Thymus (tissue), 11 donors: ENCODE measurements at regions not wholly inside any gene's neighbourhood (a gene's known extent, or its start where the extent isn't known, plus 50 kb on each side); places are given as distances from the start of the nearest gene placed in this dataset.
"Not testable (repeated sequence)": the region's sequence is repeated elsewhere in the genome, so short reads cannot be mapped to it uniquely, and the experiment has no call there.

Experiments used
- DNase-seq, 9 donors: peaks; one replicate each; pipeline ENCODE4 v3.0.0-alpha.2; 2013; ENCODE audit warnings: low spot score in 9 of 9, low read depth in 6 of 9, missing footprints in 1 of 9
- H3K27ac ChIP-seq, 2 donors: one replicate each; pipeline ENCODE4 v1.5.1; 2013; ENCODE audit warnings: control low read depth in 1 of 2, low read depth in 1 of 2, low read length in 1 of 2, mild to moderate bottlenecking in 1 of 2, moderate library complexity in 1 of 2
- H3K27me3 ChIP-seq, 2 donors: one replicate each; pipeline ENCODE4 v1.5.1; 2013; ENCODE audit warnings: low read length in 1 of 2; ENCODE audit not compliant: control insufficient read depth in 2 of 2, insufficient read depth in 1 of 2
- H3K36me3 ChIP-seq, 2 donors: one replicate each; pipeline ENCODE4 v1.5.1; 2013; ENCODE audit warnings: low read length in 1 of 2, mild to moderate bottlenecking in 1 of 2, moderate library complexity in 1 of 2; ENCODE audit not compliant: control insufficient read depth in 2 of 2, insufficient read depth in 2 of 2
- H3K4me1 ChIP-seq, 2 donors: one replicate each; pipeline ENCODE4 v1.5.1; 2013; ENCODE audit warnings: low read length in 2 of 2; ENCODE audit not compliant: control insufficient read depth in 2 of 2, insufficient read depth in 2 of 2
- H3K4me3 ChIP-seq, 2 donors: one replicate each; pipeline ENCODE4 v1.5.1; 2013; ENCODE audit warnings: low read length in 2 of 2, control low read depth in 1 of 2, mild to moderate bottlenecking in 1 of 2
- H3K9me3 ChIP-seq, 2 donors: one replicate each; pipeline ENCODE4 v1.5.1; 2013; ENCODE audit warnings: low read length in 1 of 2, mild to moderate bottlenecking in 1 of 2; ENCODE audit not compliant: control insufficient read depth in 2 of 2, insufficient read depth in 1 of 2
- WGBS: extraction: QIAGEN DNeasy Blood & Tissue Kit; methylation state at CpG from one replicate; pipeline ENCODE4 v1.1.7; 2013; 5-methylcytosine and 5-hydroxymethylcytosine counted together
- donor health status: healthy.

DNA sequence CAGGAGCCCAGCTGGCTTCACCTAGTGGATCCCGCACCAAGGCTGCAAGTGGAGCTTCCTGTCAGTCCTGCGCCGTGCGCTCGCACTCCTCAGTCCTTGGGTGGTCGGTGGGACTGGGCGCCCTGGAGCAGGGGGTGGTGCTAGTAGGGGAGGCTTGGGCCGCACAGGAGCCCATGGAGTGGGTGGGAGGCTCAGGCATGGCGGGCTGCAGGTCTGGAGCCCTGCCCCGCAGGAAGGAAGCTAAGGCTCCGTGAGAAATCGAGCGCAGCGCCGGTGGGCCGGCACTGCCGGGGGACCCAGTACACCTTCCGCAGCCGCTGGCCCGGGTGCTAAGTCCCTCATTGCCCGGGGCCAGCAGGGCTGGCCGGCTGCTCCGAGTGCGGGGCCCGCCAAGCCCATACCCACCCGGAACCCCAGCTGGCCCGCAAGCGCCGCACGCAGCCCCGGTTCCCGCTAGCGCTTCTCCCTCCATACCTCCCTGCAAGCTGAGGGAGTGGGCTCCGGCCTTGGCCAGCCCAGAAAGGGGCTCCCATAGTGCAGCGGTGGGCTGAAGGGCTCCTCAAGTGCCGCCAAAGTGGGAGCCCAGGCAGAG lies 1425.2 kb upstream of the PRMT6 start:
- not testable (repeated sequence) for H3K36me3 ChIP-seq, H3K27me3 ChIP-seq, H3K4me1 ChIP-seq, H3K4me3 ChIP-seq, H3K27ac ChIP-seq, DNase-seq, H3K9me3 ChIP-seq
- WGBS, result 97% methylated on average over 36 of the region's 36 CpGs

GRCh38 chr1:105632342-105633196 lies 1423.9 kb upstream of the PRMT6 start:
- Histone ChIP-seq H3K9me3 (peaks cover 0 to 4% of the 10 kb centered on the region in 2 donors), H3K4me3 (no peak overlapping the region), H3K27ac (no peak overlapping the region), H3K36me3 (no peaks in the 10 kb centered on the region), H3K4me1 (no peaks in the 10 kb centered on the region), H3K27me3 (no peaks in the 10 kb centered on the region)
- DNase-seq, result no peak
- WGBS, result 85% methylated on average over 14 of the region's 14 CpGs

DNA sequence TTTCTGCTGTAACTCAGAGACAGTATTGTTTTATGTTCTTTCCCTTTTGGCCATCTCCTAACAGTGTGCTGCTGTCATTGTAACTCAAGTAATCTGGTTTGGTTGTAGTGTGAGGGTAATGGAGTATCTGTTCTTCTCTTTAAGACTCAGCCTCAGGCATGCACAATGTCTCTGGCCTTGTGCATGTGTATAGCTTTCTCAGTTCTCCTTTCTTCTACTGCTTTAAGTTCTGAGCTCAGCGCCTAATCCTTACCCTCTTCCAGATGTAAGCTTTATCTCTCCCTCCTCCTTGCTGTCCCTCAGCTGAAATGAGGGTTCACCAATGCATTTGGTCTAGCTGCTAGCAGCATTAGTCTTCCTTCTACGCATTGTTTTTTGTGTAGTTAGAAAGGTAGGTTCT lies 1420.4 kb upstream of the PRMT6 start:
- H3K4me3 ChIP-seq, result no peak overlapping the region
- H3K9me3 ChIP-seq, result peaks cover 0 to 2% of the 10 kb centered on the region in 2 donors
- H3K36me3 ChIP-seq, result no peaks in the 10 kb centered on the region
- no peak for DNase-seq
- 91% methylated on average over 2 of the region's 2 CpGs for WGBS
- no peaks in the 10 kb centered on the region for H3K27me3 ChIP-seq
- no peaks in the 10 kb centered on the region for H3K4me1 ChIP-seq
- H3K27ac ChIP-seq, result no peak overlapping the region

GRCh38 chr1:105641407-105641806 lies 1415.1 kb upstream of the PRMT6 start:
- H3K36me3 ChIP-seq, result no peaks in the 10 kb centered on the region
- no peaks in the 10 kb centered on the region for H3K27me3 ChIP-seq
- no peak overlapping the region for H3K4me3 ChIP-seq
- no peak overlapping the region for H3K27ac ChIP-seq
- H3K4me1 ChIP-seq, result no peaks in the 10 kb centered on the region
- no peak for DNase-seq
- 79% methylated on average over 1 of the region's 1 CpG for WGBS
- no peaks in the 10 kb centered on the region for H3K9me3 ChIP-seq

- no peaks in the 10 kb centered on the region for H3K27me3 ChIP-seq
- no peaks in the 10 kb centered on the region for H3K36me3 ChIP-seq
- no peaks in the 10 kb centered on the region for H3K9me3 ChIP-seq
- no peaks in the 10 kb centered on the region for H3K4me1 ChIP-seq
- H3K4me3 ChIP-seq, result no peak overlapping the region
- no peak overlapping the region for H3K27ac ChIP-seq
- 99% methylated on average over 1 of the region's 1 CpG for WGBS
- no peak for DNase-seq
These were observed 1404.4 kb upstream of the PRMT6 start for GRCh38 chr1:105652109-105652508.

- Histone ChIP-seq H3K4me3 (no peak overlapping the region), H3K9me3 (no peaks in the 10 kb centered on the region), H3K27ac (no peak overlapping the region), H3K36me3 (no peaks in the 10 kb centered on the region), H3K27me3 (no peaks in the 10 kb centered on the region), H3K4me1 (no peaks in the 10 kb centered on the region)
- DNase-seq, result no peak
- 79% methylated on average over 4 of the region's 4 CpGs for WGBS
These were observed 1401.4 kb upstream of the PRMT6 start for GRCh38 chr1:105655032-105655431.

DNA sequence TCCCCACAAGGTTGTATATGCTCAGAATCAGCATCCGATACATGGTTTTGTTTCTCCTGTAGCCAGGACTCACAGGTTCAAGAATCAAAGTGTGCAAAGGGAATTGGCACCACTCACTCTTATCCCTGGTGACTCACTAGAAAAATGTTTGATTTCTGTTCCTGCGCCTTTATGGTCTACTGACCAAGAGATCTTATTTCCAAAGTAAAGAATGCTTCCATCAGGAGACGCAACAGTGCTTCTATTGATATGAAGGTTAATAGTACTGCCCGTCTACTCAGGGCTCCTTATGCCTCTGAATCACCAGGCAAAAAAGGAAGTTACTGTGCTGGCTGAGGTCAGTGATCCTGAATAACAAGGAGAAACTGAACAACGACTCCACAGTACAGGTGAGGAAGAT lies 1392.0 kb upstream of the PRMT6 start:
- H3K27ac ChIP-seq, result no peak overlapping the region
- H3K4me3 ChIP-seq, result no peak overlapping the region
- no peaks in the 10 kb centered on the region for H3K27me3 ChIP-seq
- no peaks in the 10 kb centered on the region for H3K36me3 ChIP-seq
- no peaks in the 10 kb centered on the region for H3K4me1 ChIP-seq
- DNase-seq, result no peak
- 81% methylated on average over 5 of the region's 5 CpGs for WGBS
- H3K9me3 ChIP-seq, result no peaks in the 10 kb centered on the region

- no peak overlapping the region for H3K27ac ChIP-seq
- DNase-seq, result no peak
- 69% methylated on average over 3 of the region's 3 CpGs for WGBS
- H3K4me1 ChIP-seq, result no peaks in the 10 kb centered on the region
- no peaks in the 10 kb centered on the region for H3K27me3 ChIP-seq
- no peaks in the 10 kb centered on the region for H3K36me3 ChIP-seq
- H3K4me3 ChIP-seq, result no peak overlapping the region
- H3K9me3 ChIP-seq, result no peaks in the 10 kb centered on the region
These were observed 1378.1 kb upstream of the PRMT6 start for GRCh38 chr1:105678334-105678733.

- H3K9me3 ChIP-seq, result peaks cover 2 to 10% of the 10 kb centered on the region in 2 donors
- no peaks in the 10 kb centered on the region for H3K36me3 ChIP-seq
- no peaks in the 10 kb centered on the region for H3K4me1 ChIP-seq
- DNase-seq, result no peak
- no peak overlapping the region for H3K4me3 ChIP-seq
- no peak overlapping the region for H3K27ac ChIP-seq
- no peaks in the 10 kb centered on the region for H3K27me3 ChIP-seq
These were observed 1371.8 kb upstream of the PRMT6 start for GRCh38 chr1:105684714-105685113.
